ENCODE measurements at regions not wholly inside any gene's neighbourhood (a gene's known extent, or its start where the extent isn't known, plus 50 kb on each side); places are given as distances from the start of the nearest gene placed in this dataset.
A peak's percentile ranks its signal among the peaks of the same experiment; 100 is the strongest.

DNA sequence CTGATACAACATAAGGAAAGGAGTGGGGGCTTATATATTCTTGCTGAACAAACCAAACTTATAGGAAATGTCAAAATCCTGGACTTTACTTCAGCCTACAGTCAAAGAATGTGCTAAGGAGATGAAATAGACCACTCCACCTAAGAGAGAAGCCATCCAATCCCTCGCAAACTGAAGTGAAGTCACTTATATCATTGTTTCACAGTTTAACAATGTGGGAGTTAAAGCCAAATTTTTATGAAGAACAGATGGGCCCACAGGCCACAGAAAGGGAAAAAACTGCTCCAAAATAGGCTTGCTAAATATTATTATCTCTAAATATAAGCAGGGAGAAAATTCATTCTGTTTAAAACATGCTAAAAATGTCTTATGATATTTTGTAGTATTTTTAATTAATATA, 233.3 kb downstream of the GAS1 start:
- TF ChIP-seq, protein P1, sequence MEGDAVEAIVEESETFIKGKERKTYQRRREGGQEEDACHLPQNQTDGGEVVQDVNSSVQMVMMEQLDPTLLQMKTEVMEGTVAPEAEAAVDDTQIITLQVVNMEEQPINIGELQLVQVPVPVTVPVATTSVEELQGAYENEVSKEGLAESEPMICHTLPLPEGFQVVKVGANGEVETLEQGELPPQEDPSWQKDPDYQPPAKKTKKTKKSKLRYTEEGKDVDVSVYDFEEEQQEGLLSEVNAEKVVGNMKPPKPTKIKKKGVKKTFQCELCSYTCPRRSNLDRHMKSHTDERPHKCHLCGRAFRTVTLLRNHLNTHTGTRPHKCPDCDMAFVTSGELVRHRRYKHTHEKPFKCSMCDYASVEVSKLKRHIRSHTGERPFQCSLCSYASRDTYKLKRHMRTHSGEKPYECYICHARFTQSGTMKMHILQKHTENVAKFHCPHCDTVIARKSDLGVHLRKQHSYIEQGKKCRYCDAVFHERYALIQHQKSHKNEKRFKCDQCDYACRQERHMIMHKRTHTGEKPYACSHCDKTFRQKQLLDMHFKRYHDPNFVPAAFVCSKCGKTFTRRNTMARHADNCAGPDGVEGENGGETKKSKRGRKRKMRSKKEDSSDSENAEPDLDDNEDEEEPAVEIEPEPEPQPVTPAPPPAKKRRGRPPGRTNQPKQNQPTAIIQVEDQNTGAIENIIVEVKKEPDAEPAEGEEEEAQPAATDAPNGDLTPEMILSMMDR (IDR thresholded peaks at IDR 0.05) = no peak
- TF ChIP-seq SMC3 (IDR thresholded peaks at IDR 0.05; ENCODE audit: low read depth, low read length) = no peak
- peak; percentile 14 to 41; a peak in 1 of 4 replicates for TF ChIP-seq EP300 (IDR thresholded peaks at IDR 0.05; ENCODE audit: borderline replicate concordance in 1 of 2, low read depth in 1 of 2, low read length in 1 of 2)
- no peak for TF ChIP-seq EZH2phosphoT487 (IDR thresholded peaks at IDR 0.05; ENCODE audit: borderline replicate concordance, low read depth)
- TF ChIP-seq, protein P2, sequence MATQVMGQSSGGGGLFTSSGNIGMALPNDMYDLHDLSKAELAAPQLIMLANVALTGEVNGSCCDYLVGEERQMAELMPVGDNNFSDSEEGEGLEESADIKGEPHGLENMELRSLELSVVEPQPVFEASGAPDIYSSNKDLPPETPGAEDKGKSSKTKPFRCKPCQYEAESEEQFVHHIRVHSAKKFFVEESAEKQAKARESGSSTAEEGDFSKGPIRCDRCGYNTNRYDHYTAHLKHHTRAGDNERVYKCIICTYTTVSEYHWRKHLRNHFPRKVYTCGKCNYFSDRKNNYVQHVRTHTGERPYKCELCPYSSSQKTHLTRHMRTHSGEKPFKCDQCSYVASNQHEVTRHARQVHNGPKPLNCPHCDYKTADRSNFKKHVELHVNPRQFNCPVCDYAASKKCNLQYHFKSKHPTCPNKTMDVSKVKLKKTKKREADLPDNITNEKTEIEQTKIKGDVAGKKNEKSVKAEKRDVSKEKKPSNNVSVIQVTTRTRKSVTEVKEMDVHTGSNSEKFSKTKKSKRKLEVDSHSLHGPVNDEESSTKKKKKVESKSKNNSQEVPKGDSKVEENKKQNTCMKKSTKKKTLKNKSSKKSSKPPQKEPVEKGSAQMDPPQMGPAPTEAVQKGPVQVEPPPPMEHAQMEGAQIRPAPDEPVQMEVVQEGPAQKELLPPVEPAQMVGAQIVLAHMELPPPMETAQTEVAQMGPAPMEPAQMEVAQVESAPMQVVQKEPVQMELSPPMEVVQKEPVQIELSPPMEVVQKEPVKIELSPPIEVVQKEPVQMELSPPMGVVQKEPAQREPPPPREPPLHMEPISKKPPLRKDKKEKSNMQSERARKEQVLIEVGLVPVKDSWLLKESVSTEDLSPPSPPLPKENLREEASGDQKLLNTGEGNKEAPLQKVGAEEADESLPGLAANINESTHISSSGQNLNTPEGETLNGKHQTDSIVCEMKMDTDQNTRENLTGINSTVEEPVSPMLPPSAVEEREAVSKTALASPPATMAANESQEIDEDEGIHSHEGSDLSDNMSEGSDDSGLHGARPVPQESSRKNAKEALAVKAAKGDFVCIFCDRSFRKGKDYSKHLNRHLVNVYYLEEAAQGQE (IDR thresholded peaks at IDR 0.05; ENCODE audit: low read depth, low read length) = no peak
- TF ChIP-seq POLR2AphosphoS5 (IDR thresholded peaks at IDR 0.05; ENCODE audit: low read depth, low read length) = no peak

Data from SK-N-SH (cell line).